Renal cortical epithelial cell (primary cell): ENCODE measurements at regions not wholly inside any gene's neighbourhood (a gene's known extent, or its start where the extent isn't known, plus 50 kb on each side); places are given as distances from the start of the nearest gene placed in this dataset.
"Not testable (repeated sequence)": the region's sequence is repeated elsewhere in the genome, so short reads cannot be mapped to it uniquely, and the experiment has no call there.

ENCODE experiments used
- DNase-seq: peaks from one replicate; pipeline ENCODE4 v3.0.0-alpha.2; 2011; ENCODE audit warnings: low read depth

- no peak for DNase-seq
Observed at GRCh38 chr1:182331387-182331786, 60.2 kb downstream of the GLUL start.

GRCh38 chr1:182330303-182330702 is 61.3 kb downstream of the GLUL start:
- DNase-seq: peak; percentile 28

- no peak for DNase-seq
Observed at GRCh38 chr1:182329471-182329870, 62.1 kb downstream of the GLUL start.

- DNase-seq: no peak
Observed at GRCh38 chr1:182328591-182328990, 63.0 kb downstream of the GLUL start.

- DNase-seq: no peak
Observed at GRCh38 chr1:182325339-182325738, 66.3 kb downstream of the GLUL start.

- not testable (repeated sequence) for DNase-seq
Observed at GRCh38 chr1:182321532-182321931, 70.1 kb downstream of the GLUL start.

GRCh38 chr1:182317611-182318161 is 73.9 kb downstream of the GLUL start:
- DNase-seq: peak; percentile 49

GRCh38 chr1:182316454-182316853 is 75.1 kb downstream of the GLUL start:
- DNase-seq: not testable (repeated sequence)

- no peak for DNase-seq
Observed at GRCh38 chr1:182315167-182315556, 76.4 kb downstream of the GLUL start.

GRCh38 chr1:182309631-182310351 is 81.8 kb downstream of the GLUL start:
- no peak for DNase-seq

GRCh38 chr1:182308826-182309225 is 82.8 kb downstream of the GLUL start:
- no peak for DNase-seq

- not testable (repeated sequence) for DNase-seq
Observed at GRCh38 chr1:182307486-182307885, 84.1 kb downstream of the GLUL start.

GRCh38 chr1:182305861-182306260 is 85.7 kb downstream of the GLUL start:
- DNase-seq: no peak

- no peak for DNase-seq
Observed at GRCh38 chr1:182304627-182305026, 87.0 kb downstream of the GLUL start.

- no peak for DNase-seq
Observed at GRCh38 chr1:182304218-182304617, 87.4 kb downstream of the GLUL start.

GRCh38 chr1:182303778-182304177 is 87.8 kb downstream of the GLUL start:
- no peak for DNase-seq

GRCh38 chr1:182301467-182302198 is 90.0 kb downstream of the GLUL start:
- peak; percentile 55 for DNase-seq

- no peak for DNase-seq
Observed at GRCh38 chr1:182301026-182301436, 90.6 kb downstream of the GLUL start.

GRCh38 chr1:182299728-182300616 is 91.6 kb downstream of the GLUL start:
- no peak for DNase-seq

- DNase-seq: not testable (repeated sequence)
Observed at GRCh38 chr1:182299054-182299727, 92.4 kb downstream of the GLUL start.

GRCh38 chr1:182297335-182297734 is 94.3 kb downstream of the GLUL start:
- no peak for DNase-seq
